ENCODE measurements at regions not wholly inside any gene's neighbourhood (a gene's known extent, or its start where the extent isn't known, plus 50 kb on each side); places are given as distances from the start of the nearest gene placed in this dataset.

DNA sequence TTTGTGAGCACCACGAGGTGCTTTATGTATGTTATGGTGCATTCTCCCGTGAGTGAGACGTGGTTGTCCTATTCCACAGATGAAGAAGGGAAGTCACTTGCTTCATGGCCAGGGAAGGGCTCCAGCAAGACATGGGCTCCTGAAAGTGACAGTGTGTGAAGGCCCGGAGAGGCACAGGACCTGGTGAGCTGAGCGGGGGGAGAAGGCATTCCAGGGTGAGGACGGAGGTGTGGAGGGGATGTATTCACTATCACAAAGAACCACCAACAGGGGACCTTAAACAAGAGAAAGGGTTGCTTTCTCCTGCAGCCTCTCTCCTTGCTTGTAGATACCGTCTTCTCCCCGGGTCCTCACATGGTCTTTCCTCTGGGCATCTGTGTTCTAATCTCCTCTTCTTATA is 139.1 kb downstream of the FBLN2 start:
- no peak for TF ChIP-seq POLR2A (IDR thresholded peaks at IDR 0.05)
- TF ChIP-seq, protein P1, sequence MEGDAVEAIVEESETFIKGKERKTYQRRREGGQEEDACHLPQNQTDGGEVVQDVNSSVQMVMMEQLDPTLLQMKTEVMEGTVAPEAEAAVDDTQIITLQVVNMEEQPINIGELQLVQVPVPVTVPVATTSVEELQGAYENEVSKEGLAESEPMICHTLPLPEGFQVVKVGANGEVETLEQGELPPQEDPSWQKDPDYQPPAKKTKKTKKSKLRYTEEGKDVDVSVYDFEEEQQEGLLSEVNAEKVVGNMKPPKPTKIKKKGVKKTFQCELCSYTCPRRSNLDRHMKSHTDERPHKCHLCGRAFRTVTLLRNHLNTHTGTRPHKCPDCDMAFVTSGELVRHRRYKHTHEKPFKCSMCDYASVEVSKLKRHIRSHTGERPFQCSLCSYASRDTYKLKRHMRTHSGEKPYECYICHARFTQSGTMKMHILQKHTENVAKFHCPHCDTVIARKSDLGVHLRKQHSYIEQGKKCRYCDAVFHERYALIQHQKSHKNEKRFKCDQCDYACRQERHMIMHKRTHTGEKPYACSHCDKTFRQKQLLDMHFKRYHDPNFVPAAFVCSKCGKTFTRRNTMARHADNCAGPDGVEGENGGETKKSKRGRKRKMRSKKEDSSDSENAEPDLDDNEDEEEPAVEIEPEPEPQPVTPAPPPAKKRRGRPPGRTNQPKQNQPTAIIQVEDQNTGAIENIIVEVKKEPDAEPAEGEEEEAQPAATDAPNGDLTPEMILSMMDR (IDR thresholded peaks at IDR 0.05) = no peak
